Ovary (tissue), 7 donors: ENCODE measurements at regions not wholly inside any gene's neighbourhood (a gene's known extent, or its start where the extent isn't known, plus 50 kb on each side); places are given as distances from the start of the nearest gene placed in this dataset.

Experiments used
- DNase-seq, 5 donors: peaks; one replicate each; pipeline ENCODE4 v3.0.0-alpha.2; 2019 to 2020
- H3K27ac ChIP-seq, 2 donors: fragments of 200-600 bp; one replicate each; pipeline versions ENCODE4 v1.5.1 to v1.8.0; 2019 to 2022
- H3K27me3 ChIP-seq: fragments of 200-600 bp; one replicate; pipeline ENCODE4 v1.8.0; 2022
- H3K36me3 ChIP-seq: fragments of 200-600 bp; sonication (generic); one replicate; pipeline ENCODE4 v1.5.1; 2019
- H3K4me1 ChIP-seq: one replicate; pipeline ENCODE4 v1.8.1; 2013; ENCODE audit warnings: mild to moderate bottlenecking, moderate library complexity; ENCODE audit not compliant: insufficient read depth
- H3K4me3 ChIP-seq: fragments of 200-600 bp; sonication (generic); one replicate; pipeline ENCODE4 v1.5.1; 2017
- H3K9me3 ChIP-seq, 2 donors: fragments of 200-600 bp in 1 of 2; sonication (generic) in 1 of 2; one replicate each; pipeline versions ENCODE4 v1.5.1 to v1.8.1; 2013 to 2019; ENCODE audit warnings: mild to moderate bottlenecking in 1 of 2, moderate library complexity in 1 of 2
- CTCF ChIP-seq, 3 donors: fragments of 450-650 bp in 2 of 3; fragments of 200-600 bp in 1 of 3; IDR thresholded peaks; one replicate each; pipeline versions ENCODE4 v1.5.1 to v1.8.0; 2016 to 2022; ENCODE audit warnings: antibody characterized with exemption in 3 of 3, mild to moderate bottlenecking in 1 of 3
- EP300 ChIP-seq: sonication (generic); formaldehyde crosslinking; IDR thresholded peaks from one replicate; pipeline ENCODE4 v1.6.1; 2017; ENCODE audit warnings: antibody characterized with exemption
- POLR2A ChIP-seq: fragments of 450-650 bp; IDR thresholded peaks from one replicate; pipeline ENCODE4 v1.6.1; 2017; ENCODE audit warnings: antibody characterized with exemption, mild to moderate bottlenecking, moderate library complexity
- WGBS, 3 donors: extraction: QIAGEN DNeasy Blood & Tissue Kit in 1 of 3; methylation state at CpG; one replicate each; pipeline versions ENCODE4 v1.1.5 to v1.1.7; 2013 to 2017; 5-methylcytosine and 5-hydroxymethylcytosine counted together
- intact Hi-C, 4 donors: fragments of 100-400 bp; cut with DNase I; formaldehyde crosslinking; loops; one replicate each; pipeline versions ENCODE4 v1.11.0 to v1.15.1; 2022 to 2023
- donor health status: DM: no; HTN: no; CAD: no; lungs with moderate emphysema.
- donor health status: DM: no; HTN: no; CAD: no.
- donor health status: Bipolar disorder and iron deficiency.
- donor health status: DM: no; HTN: no; CAD: no.
- donor health status: DM: yes; HTN: yes; CAD: no.

- DNase-seq, result no peak
- H3K4me3 ChIP-seq, result no peak overlapping the region
- no peaks in the 10 kb centered on the region for H3K36me3 ChIP-seq
- no peak for TF ChIP-seq CTCF (IDR thresholded peaks at IDR 0.05)
- no peak for TF ChIP-seq POLR2A
- H3K27me3 ChIP-seq, result no peaks in the 10 kb centered on the region
- 26 to 37% (median 31%) methylated on average over 11 of the region's 11 CpGs for WGBS, 3 donors
- H3K27ac ChIP-seq, result no peak overlapping the region
- H3K9me3 ChIP-seq, result no peaks in the 10 kb centered on the region
- no peaks in the 10 kb centered on the region for H3K4me1 ChIP-seq
- intact Hi-C loops, result no loop called here
Observed at GRCh38 chr5:88515881-88516819, 247.5 kb upstream of the TMEM161B start.

DNA sequence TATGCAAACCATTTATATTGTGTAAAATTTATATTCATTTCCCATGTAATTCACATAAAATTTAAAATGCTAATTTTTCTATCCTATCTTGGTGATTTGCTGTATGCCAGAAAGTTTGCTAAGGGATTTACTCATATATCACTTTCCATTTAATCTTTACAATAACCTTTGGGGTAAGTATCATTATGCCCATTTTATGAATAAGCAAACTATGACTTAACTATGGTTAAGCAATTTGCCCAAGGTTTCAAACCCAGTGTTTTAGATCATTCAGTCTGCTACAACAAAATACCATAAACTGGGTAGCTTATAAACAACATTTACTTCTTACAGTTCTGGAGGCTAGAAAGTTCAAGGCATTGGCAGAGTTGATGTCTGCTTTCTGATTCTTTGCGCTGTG is 246.4 kb upstream of the TMEM161B start:
- Histone ChIP-seq H3K4me3 (no peak overlapping the region), H3K4me1 (no peaks in the 10 kb centered on the region), H3K27ac (no peak overlapping the region), H3K36me3 (no peaks in the 10 kb centered on the region), H3K9me3 (no peaks in the 10 kb centered on the region), H3K27me3 (no peaks in the 10 kb centered on the region)
- no peak for DNase-seq
- WGBS, 3 donors, result 98 to 100% (median 100%) methylated on average over 1 of the region's 1 CpG
- TF ChIP-seq POLR2A, result no peak
- no peak for TF ChIP-seq CTCF (IDR thresholded peaks at IDR 0.05)
- no peak for TF ChIP-seq EP300
- intact Hi-C loops, result no loop called here

DNA sequence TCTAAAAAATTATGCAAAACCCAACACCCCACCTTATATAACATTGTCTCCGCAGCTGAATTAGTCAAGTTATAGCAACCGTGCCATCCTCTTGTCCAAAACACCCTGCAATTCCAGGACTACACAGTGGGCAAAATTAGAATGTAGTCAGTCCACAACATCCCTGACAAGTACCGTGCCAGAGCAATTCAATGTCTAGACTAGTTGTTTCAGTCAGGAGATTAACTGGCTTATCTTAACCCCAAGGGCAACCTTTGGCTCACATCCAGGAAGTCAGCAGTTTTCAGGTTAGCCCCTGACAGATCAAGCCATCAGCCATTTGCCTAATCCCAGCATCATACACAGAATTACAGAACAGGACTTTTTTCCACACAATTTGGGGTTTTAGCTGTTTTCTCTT is 240.8 kb upstream of the TMEM161B start:
- Histone ChIP-seq H3K9me3 (no peaks in the 10 kb centered on the region), H3K27me3 (no peaks in the 10 kb centered on the region), H3K4me3 (no peak overlapping the region), H3K27ac (no peak overlapping the region), H3K36me3 (no peaks in the 10 kb centered on the region), H3K4me1 (no peaks in the 10 kb centered on the region)
- 53 to 63% (median 58%) methylated on average over 3 of the region's 3 CpGs for WGBS, 3 donors
- no peak for DNase-seq
- TF ChIP-seq CTCF (IDR thresholded peaks at IDR 0.05), result no peak
- TF ChIP-seq EP300, result no peak
- TF ChIP-seq POLR2A, result no peak
- intact Hi-C loops, result no loop called here

DNA sequence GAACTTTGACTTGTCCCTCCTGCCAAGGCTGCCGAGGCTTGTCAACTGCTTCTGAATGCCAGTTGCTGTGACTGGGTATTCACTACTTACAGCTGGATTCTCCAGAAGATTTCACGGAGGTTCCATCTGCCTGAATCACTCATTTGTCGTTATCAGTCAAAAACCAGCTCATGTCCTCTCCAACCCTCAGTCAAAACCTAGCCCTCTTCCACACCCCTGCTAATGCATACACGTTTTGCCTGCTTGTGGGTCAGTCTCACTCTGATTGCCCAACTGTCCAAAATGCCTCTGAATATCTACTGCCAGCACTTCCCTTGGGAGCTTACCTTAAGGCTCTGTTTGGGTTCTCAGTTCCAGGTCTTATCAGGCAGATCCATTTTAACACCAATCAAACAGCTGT is 238.6 kb upstream of the TMEM161B start:
- intact Hi-C loops, result no loop called here
- DNase-seq, result no peak
- Histone ChIP-seq H3K27ac (no peak overlapping the region), H3K4me3 (no peak overlapping the region), H3K36me3 (no peaks in the 10 kb centered on the region), H3K4me1 (no peaks in the 10 kb centered on the region), H3K27me3 (no peaks in the 10 kb centered on the region), H3K9me3 (no peaks in the 10 kb centered on the region)
- TF ChIP-seq CTCF (IDR thresholded peaks at IDR 0.05), result no peak
- no peak for TF ChIP-seq EP300
- TF ChIP-seq POLR2A, result no peak
- WGBS, 3 donors, result 77 to 83% (median 82%) methylated on average over 4 of the region's 4 CpGs
